SU-DHL-6 (cell line): ENCODE measurements at regions not wholly inside any gene's neighbourhood (a gene's known extent, or its start where the extent isn't known, plus 50 kb on each side); places are given as distances from the start of the nearest gene placed in this dataset.

ENCODE experiments used
- EZH2phosphoT487 ChIP-seq: fragments of 200-600 bp; sonication (generic), shearing (Covaris generic); conservative IDR thresholded peaks from 2 replicates; pipeline ENCODE4 v1.6.1; 2018; ENCODE audit warnings: mild to moderate bottlenecking, antibody characterized with exemption, low read length, moderate library complexity, mixed read lengths
- TF ChIP-seq, protein P1 (sequence below): fragments of 200-600 bp; sonication (generic); IDR thresholded peaks from one replicate; pipeline ENCODE4 v1.5.1; 2017; ENCODE audit warnings: antibody characterized with exemption, mild to moderate bottlenecking, low read length, moderate library complexity; ENCODE audit not compliant: insufficient read depth, poor library complexity, severe bottlenecking

DNA sequence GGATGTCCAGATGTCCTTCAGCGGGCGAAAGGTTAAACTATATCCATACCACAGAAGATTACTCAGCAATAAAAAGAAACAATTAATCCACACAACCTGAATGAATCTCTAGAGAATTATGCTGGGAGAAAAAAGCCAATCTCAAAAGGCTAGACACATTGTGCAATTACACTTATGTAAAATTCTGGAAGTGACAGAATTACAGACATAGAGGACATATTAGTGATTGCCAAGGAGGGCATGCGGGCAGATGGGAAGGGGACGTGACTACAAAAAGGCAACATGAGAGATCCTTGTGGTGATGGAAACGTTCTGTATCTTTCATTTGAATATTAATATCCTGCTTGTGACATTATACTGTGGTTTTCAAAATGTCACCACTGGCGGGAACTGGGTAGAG lies 103.5 kb upstream of the BMAL1 start:
- TF ChIP-seq, protein P1, sequence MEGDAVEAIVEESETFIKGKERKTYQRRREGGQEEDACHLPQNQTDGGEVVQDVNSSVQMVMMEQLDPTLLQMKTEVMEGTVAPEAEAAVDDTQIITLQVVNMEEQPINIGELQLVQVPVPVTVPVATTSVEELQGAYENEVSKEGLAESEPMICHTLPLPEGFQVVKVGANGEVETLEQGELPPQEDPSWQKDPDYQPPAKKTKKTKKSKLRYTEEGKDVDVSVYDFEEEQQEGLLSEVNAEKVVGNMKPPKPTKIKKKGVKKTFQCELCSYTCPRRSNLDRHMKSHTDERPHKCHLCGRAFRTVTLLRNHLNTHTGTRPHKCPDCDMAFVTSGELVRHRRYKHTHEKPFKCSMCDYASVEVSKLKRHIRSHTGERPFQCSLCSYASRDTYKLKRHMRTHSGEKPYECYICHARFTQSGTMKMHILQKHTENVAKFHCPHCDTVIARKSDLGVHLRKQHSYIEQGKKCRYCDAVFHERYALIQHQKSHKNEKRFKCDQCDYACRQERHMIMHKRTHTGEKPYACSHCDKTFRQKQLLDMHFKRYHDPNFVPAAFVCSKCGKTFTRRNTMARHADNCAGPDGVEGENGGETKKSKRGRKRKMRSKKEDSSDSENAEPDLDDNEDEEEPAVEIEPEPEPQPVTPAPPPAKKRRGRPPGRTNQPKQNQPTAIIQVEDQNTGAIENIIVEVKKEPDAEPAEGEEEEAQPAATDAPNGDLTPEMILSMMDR, result no peak
- no peak for TF ChIP-seq EZH2phosphoT487
